SK-N-DZ (cell line): ENCODE measurements at regions not wholly inside any gene's neighbourhood (a gene's known extent, or its start where the extent isn't known, plus 50 kb on each side); places are given as distances from the start of the nearest gene placed in this dataset.

ENCODE experiments used
- DNase-seq: peaks from one replicate; pipeline ENCODE4 v3.0.0-alpha.2; 2015; ENCODE audit warnings: low spot score
- small RNA-seq, 2 experiments: library from RNA; depleted of rRNA; stranded (forward); fragments of <200 nt; gene quantifications; one replicate each; pipeline ENCODE3, GENCODE V24; 2014

DNA sequence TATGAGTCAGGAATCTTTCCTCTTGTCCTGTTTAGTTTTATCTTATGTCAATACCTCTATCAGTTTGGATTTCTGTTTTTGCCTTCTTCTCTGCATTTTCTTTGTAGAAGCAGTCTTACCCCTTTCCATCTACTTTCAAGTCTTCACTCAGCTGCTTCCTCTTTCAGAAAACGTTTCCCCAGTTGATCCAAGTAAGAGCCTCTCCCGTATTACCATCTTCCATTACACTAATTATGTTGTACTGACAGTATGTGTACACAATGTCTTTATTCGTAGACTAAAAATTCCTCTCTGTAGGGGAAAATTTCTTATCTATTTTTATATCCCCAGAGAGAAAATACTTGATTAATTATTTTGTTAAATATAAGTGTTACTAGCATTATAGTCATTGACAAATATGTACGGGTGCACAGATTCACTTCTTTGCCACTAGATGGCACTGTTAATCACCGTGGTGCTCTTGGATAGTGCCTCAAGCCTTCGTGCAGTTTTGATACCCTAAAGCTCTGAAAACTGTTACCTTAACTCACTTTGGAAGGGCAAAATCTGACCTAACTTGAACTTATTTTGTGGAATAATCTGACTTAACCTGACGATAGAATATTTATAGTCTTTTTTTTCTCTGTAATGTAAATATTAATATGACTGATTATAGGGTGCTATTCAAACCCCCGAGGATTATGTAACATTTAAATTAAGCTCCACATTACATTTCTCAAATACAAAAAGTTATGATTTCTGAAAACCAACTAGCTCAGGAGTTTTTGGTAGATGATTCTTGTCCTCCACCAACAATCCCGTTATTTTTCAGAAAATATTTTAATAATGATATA lies 74.2 kb upstream of the POU1F1 start:
- peak; percentile 49 for DNase-seq

DNA sequence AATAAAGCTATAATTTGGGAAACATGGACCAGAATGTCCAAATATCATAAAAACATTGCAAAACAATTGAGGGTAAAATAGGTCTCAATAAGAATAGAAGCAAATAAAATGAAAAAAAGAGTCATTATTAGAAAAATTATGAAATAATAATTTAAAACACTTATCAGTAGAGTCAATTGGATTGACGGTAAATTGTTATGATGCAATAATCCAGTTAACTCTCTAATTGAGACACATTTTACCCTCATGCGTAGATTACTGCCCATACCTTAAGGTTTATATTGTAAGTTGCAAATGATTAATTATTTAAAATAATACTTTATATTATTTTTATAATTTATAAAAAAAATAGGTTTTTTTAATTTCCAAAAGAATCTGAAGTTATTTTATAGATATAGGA lies 73.4 kb upstream of the POU1F1 start:
- DNase-seq, result no peak

DNA sequence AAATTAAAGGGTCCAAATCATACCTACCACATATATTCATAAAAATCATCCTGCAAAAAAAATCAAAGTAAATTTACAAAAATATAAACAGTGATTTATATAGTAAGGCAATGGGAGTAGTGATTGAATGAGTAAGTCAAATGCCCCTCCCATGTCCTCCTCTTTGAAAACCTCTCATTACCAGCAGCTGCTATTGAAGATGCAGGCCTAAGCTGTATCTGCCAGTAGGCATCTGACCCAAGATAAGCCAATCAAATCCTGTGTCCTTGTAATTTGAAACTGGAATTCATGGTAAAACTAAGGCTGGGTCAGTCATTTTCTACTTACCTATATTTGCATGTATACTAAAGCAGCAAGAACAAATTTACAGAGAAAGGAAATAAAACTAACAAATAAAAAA lies 60.4 kb upstream of the POU1F1 start:
- no peak for DNase-seq

DNA sequence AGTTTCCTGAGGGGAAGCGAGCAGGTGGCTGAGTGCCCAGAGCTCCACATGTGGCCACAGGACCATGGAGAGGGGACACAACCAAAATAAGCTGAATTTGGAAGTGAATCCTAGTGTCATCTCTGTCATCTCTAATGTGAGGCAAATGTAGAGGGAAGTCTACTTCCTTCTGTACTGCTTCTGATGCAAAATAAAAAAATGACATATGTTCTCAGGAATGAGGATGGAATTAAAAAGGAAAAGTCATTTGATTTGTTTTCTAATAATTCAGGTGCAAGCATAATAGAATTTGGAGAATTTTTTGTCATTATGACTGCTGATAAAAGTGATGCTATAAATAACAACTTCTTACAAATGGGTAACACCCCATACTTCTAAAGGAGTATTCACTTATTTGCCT lies 59.5 kb upstream of the POU1F1 start:
- no peak for DNase-seq

DNA sequence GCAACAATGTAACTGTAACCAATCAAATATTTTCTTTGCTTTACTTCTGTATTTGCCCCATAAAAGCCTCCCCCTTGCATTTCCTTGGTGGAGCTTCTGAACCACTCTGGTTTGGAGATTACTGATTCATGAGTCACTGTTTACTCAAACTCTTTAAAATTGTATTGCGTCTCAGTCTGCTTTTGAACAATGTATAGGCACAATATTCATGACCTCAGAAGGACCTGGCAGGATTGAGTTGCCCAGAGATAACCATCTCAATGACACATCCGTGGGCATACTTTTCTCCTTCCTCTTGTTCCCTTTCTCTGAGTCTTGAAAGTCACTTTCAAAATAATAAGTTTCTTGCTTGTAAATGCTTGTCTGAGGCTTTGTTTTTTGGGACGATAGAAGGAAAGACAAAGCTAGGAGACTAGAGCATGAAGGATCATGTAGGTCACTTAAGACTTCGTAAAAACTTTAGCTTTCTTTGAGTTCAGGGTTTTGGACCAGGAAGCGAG lies 57.1 kb upstream of the POU1F1 start:
- no peak for DNase-seq

DNA sequence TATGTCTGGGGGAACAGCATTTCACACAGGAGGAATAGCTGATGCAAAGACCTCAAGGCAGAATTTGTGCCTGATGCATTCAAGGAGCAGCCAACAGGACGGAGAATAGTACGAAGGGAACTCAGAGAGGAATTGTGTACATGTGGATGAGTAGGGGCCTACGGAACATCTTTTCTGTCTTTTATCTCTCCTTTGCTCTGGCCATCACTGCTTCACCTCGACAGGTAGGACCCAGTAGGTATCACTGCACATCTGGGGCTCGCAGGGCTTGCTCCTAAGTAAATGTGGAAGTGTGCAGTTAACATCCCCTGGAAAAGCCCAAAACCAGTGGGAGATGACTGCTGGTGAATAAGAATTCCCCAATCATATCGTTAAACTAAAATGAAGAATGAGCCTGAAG lies 56.4 kb upstream of the POU1F1 start:
- no peak for DNase-seq

DNA sequence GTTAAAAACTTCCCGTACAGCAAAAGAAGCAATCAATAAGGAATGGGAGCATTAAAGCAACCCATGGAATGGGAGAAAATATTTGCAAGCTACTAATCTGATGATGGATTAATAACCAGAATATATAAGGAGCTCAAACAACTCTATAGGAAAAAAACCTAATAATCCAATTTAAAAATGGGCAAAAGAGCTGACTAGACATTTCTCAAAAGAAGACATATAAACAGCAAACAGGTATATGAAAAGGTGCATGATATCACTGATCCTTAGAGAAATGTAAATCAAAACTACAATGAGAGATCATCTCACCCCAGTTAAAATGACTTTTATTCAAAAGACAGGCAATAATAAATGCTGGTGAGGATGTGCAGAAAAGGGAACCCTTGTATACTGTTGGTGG lies 52.7 kb upstream of the POU1F1 start:
- DNase-seq, result no peak

Small RNA genes lying in the stretch of these regions (small RNA-seq; reads per million reads assigned to genes)
- 0 reads per million in 2 experiments for gene RNU6-873P
- gene RNU6ATAC6P, result 0 reads per million in 2 experiments
